HG02642 (cell line): ENCODE measurements at regions not wholly inside any gene's neighbourhood (a gene's known extent, or its start where the extent isn't known, plus 50 kb on each side); places are given as distances from the start of the nearest gene placed in this dataset.

ENCODE experiments used
- ATAC-seq: cut with Tn5 transposase; IDR thresholded peaks from one replicate; pipeline ENCODE4 v1.9.1; 2021; ENCODE audit warnings: mild to moderate bottlenecking; ENCODE audit not compliant: unreplicated experiment, poor library complexity

- no peak for ATAC-seq
These were observed 93.2 kb upstream of the SOX5 start for GRCh38 chr12:24042651-24043050.

GRCh38 chr12:24039113-24039525 is 89.6 kb upstream of the SOX5 start:
- ATAC-seq = no peak

GRCh38 chr12:24038211-24038997 is 88.9 kb upstream of the SOX5 start:
- no peak for ATAC-seq

GRCh38 chr12:24036438-24037216 is 87.2 kb upstream of the SOX5 start:
- ATAC-seq = no peak

GRCh38 chr12:24034894-24035293 is 85.4 kb upstream of the SOX5 start:
- ATAC-seq = no peak

- no peak for ATAC-seq
These were observed 84.7 kb upstream of the SOX5 start for GRCh38 chr12:24034160-24034559.

DNA sequence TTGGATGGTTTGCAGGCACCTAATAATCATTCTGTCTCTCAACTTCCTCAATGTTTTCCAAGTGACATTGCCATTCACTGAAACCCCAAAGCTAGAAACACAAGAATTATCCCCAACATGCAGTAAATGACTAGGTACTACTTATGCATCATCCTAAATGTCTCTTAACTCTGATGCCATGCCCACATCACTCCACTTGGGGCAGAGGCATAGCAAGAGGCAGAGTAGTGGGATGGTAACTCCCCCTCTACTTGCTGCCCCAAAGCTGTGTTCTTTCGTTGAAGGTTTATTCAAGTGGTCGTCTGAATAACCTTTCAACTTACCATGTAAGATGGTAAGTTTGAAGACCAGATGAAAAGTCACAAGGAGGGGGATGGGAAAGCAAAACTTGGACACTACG is 77.9 kb upstream of the SOX5 start:
- no peak for ATAC-seq

DNA sequence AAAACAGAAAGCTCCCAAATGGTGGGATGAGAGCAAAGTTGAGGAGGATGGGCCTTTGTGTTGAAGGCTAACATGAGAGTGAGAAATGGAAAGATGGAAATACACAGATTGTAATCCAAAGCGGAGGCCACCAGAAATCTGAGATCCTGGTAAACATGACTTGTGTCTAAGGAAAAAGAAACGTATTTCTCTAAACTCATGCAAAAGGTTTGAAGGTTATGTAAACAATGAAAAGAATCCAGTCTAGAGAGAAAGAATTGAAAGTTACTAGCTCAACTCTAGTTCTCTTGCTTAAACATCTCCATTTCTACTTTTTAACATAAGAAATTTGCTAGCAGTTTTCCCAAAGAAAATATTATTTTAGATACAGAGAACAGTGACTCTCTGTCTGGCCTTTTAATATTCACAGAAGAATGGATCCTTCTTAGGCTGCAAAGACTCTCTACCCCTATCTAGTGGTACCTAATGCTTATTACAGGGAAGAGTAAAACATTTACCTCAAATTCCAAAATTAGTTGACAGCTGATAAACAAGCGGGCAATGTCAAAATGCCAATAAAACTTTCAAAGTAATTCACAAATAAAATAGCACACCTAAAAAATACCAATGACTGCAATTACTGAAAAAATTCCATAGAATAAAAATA is 75.8 kb upstream of the SOX5 start:
- ATAC-seq = no peak

DNA sequence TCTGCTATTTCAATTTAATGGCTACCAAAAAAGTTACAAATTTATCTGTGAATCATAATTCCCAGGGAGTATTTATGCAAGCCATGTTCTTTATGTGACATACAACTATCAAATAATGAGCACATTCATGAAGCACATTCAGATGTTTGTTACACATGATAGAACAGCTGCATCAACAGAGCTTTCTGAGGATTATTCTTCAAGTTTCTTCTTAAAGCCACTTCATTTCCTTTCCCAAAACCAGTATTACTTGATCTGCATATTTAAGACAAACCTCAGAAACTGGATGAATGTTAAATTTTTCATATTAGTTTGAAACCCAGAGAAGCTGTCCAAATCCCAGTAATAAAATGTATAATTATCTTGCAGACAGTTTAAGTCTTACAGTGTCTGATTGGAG is 73.6 kb upstream of the SOX5 start:
- ATAC-seq = no peak

DNA sequence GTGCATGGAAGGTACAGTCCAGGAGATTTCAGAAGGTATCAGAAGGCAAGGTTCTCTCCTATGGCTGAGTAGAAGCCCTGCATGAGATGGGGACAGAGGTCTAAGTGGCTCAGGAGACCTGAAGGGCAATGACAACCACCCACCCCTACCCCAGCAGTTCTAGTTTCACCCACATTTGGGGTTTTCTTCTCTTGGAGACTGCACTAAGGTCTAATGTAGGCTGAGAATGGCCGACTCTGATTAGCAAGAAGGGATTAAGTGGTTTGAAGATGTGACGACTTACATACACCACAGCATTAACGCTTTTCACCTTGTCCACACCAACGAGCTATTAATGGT is 71.7 kb upstream of the SOX5 start:
- ATAC-seq = no peak

DNA sequence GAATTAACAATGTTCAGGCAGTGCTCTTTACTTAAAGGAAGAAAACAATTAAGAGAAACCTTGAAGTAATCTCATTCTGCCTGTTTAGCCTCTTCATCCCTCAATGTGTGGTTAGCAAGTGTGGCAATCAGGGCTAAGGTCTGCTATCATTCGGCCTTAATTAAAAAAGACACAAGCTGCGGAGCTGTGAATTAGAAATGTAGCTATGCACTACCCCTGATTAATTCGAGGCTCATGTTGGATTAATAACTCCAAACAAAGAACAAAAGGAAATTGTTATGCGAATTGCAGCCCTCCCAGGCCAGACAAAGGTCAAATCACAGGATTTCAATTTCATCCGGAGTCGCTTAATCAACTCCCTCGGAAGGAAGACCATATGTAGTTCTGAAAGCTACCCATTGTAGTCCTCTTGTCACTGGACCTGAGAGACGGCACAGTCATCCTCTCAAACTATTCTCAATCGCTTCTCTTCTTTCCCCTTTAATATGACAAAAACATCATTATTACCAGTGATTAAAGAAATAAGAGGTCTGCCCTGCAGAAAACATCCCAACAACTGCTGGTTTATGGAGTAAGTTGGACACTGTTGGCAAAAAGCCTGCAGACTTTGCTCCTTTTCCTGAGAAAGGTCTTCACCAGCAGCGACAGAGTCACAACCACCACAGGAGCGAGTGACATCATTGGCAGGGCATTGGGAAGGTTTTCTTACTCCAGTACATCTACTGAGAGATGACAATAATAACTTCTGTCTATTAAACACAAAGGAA is 71.1 kb upstream of the SOX5 start:
- ATAC-seq = no peak

DNA sequence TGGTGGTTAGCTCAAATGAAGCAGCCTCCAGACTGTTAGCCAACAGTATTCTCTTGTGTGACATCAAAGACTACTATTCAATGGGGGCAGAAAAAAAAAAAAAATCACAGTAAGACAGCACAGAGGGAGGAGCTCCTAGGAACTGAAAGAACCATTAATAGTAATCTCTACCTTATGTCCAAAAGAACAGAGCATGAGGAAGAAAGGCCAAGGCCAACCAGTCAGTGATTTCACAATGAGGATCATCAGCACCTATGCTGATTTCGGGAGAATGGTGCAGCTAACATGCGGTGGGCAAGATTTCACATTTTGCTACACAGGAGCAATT is 66.3 kb upstream of the SOX5 start:
- ATAC-seq = no peak

DNA sequence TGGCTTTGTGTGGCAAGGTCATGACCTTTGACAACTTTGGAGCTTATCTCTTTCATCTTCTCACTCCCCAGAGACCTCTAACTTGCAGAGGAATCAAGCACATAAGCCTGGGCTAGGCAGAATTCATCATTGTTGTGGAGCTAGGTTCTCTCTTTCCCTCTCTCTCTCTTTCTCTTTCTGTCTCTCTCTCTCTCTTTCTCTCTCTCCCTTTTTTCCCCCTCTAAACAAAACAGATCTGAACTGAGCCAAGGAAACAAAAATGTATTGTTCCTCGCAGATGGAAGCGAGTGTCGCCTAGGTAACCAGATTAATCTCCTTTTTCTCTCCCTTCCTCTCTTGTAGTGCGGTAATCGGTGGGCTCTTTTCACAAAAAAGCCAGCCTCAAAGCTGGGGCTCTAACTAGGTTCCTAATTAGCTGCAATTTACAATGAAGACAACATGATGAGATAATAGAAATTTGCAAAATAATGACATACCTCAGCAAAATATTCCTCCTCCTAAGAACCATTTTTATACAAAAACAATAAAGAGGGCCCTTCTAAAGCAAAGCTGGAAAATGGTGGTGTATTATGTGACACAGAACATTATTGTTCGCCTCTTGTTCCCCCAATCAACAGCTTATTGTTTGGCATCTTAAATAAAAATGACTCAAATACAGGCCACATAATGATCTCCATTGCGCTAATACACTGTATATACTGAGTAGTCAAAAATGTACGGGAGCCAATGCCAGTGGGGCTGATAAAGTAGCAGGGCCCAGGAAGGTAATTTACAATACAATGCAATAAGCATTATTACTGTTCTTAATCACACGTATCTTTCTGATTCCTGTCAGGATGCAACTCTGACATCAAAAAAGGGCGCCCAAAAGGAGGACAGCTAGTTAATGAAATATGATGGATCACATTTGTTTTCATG is 65.7 kb upstream of the SOX5 start:
- ATAC-seq = no peak

DNA sequence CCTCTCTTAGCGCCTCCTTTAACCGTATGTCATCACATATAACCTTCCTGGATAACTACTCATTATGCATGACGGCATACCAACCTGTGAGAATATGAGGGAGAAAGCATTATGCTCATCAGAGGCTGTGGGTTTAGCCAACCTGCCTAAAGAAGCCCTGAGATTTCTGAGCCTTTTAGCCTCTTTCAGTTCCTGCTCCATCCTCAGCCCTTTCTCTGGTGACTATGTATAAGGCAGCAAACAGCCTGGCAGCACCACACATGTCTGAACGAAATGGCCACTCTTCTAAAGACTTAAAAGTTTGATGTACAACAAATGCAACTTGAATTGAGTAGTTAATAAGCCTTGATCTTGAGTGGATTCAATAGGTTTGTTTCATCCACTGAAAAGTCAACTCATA is 64.8 kb upstream of the SOX5 start:
- ATAC-seq = no peak

DNA sequence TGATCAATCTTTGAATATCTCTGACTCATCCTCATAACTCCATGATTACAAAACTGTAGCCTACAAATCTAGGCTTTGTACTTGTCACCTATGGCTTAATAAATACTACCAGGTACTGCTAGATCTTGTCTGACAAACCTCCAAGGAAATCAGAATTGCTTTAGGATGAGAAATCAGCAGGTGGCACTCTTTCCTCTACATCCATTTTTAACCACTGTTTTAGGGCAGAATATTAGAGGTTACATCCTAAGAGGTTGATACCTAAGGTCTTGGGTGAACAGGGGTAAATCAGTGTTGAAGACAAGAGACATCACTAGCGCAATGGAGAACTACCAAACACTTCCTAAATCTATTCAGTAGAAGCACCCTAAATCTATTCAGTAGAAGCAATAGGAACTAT is 63.1 kb upstream of the SOX5 start:
- ATAC-seq = no peak

DNA sequence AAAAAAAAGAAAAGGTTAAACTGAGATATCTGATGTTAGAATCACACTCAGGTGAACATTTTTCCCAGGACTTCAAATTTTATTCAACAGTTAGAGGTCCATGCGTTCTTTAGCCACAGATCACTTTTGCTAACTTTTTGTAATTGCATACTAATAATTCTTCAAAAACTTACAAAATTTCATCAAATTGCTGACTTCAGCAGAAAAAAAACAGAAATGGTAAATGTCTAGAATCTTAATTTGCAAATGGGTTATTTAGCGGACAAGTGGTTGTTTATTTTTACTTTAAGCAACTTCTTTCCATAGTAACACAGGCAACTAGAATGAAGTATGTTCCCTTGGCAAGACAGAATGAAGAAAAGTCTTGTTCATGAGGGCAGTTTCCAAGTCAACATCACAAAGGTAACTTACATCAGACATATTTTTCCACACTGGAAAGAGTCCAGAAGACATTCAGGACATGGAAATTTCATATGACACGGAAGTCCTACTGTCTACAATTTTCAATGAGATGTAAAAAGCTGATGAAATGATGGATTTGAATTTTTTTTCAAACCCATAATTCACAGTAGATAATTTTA is 62.5 kb upstream of the SOX5 start:
- ATAC-seq = no peak

DNA sequence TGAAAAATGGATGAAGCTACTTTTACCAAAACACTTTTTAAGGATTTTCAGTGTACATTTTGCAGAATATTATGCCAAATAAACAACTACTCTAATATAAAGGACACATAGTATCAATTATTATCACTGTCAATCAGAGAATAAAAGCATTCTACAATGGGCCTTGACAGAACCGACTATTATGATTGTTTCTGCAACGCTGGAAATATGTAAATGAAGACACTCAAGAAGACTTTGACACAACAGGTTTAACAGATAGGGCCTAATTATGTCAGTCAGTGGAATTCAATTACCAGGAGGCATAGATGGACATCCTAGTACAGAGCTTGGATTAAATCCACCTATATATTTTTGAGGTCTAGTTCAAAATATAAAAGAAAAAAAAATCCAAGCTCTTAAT is 58.7 kb upstream of the SOX5 start:
- no peak for ATAC-seq
